ENCODE measurements at regions not wholly inside any gene's neighbourhood (a gene's known extent, or its start where the extent isn't known, plus 50 kb on each side); places are given as distances from the start of the nearest gene placed in this dataset.

DNA sequence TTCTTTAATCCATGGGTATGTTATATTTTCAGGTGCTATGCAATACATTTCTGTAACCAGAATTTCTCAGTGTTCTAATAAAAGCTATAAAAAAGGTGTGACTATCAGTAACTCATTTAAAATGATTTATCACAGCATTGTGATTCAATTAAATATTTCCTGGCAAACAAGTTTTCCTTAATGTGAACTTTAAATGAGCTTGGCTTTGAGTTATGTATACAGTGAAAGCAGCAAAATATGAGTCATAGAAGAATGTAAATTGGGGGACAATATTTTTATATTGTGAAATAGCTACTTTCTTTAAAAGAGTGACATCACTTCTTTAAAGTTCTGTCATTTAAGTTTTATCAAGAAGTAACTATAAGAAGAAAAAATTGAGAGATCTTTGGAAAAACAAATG lies 484.9 kb upstream of the MAN1A1 start:
- no peak for TF ChIP-seq TAF1 (IDR thresholded peaks at IDR 0.05; ENCODE audit: control insufficient read depth, extremely low read depth, insufficient read depth, low read length, severe bottlenecking)
- TF ChIP-seq REST (IDR thresholded peaks at IDR 0.05; ENCODE audit: borderline replicate concordance), result no peak
- TF ChIP-seq REST (CRISPR knock-in tag; IDR thresholded peaks at IDR 0.05; ENCODE audit: low read depth), result no peak
- no peak for TF ChIP-seq BCLAF1 (IDR thresholded peaks at IDR 0.05; ENCODE audit: borderline replicate concordance in 1 of 2, control insufficient read depth in 1 of 2, low read depth in 2 of 2, low read length in 1 of 2)
- TF ChIP-seq, protein P1, sequence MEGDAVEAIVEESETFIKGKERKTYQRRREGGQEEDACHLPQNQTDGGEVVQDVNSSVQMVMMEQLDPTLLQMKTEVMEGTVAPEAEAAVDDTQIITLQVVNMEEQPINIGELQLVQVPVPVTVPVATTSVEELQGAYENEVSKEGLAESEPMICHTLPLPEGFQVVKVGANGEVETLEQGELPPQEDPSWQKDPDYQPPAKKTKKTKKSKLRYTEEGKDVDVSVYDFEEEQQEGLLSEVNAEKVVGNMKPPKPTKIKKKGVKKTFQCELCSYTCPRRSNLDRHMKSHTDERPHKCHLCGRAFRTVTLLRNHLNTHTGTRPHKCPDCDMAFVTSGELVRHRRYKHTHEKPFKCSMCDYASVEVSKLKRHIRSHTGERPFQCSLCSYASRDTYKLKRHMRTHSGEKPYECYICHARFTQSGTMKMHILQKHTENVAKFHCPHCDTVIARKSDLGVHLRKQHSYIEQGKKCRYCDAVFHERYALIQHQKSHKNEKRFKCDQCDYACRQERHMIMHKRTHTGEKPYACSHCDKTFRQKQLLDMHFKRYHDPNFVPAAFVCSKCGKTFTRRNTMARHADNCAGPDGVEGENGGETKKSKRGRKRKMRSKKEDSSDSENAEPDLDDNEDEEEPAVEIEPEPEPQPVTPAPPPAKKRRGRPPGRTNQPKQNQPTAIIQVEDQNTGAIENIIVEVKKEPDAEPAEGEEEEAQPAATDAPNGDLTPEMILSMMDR (IDR thresholded peaks at IDR 0.05 in 2 of 3, conservative IDR thresholded peaks at IDR 0.05 in 1 of 3; ENCODE audit: insufficient read depth in 2 of 3, low read depth in 1 of 3, low read length in 3 of 3), result no peak
- TF ChIP-seq CAMTA2 (CRISPR knock-in tag; conservative IDR thresholded peaks at IDR 0.05), result no peak
- TF ChIP-seq FOS (IDR thresholded peaks at IDR 0.05; ENCODE audit: extremely low read depth, insufficient read length), result no peak
- TF ChIP-seq TARDBP (IDR thresholded peaks at IDR 0.05), result no peak
- TF ChIP-seq, protein P2, sequence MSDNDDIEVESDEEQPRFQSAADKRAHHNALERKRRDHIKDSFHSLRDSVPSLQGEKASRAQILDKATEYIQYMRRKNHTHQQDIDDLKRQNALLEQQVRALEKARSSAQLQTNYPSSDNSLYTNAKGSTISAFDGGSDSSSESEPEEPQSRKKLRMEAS (CRISPR knock-in tag; IDR thresholded peaks at IDR 0.05), result no peak
- TF ChIP-seq ADNP (tag; IDR thresholded peaks at IDR 0.05), result no peak
